Thyroid gland (tissue), 4 donors: ENCODE measurements at regions not wholly inside any gene's neighbourhood (a gene's known extent, or its start where the extent isn't known, plus 50 kb on each side); places are given as distances from the start of the nearest gene placed in this dataset.

ENCODE experiments used
- POLR2A ChIP-seq, 2 donors: fragments of 450-650 bp; IDR thresholded peaks; one replicate each; pipeline ENCODE4 v1.6.1; 2017; ENCODE audit warnings: antibody characterized with exemption in 2 of 2, mild to moderate bottlenecking in 2 of 2, moderate library complexity in 1 of 2
- TF ChIP-seq, protein P1 (sequence below), 6 experiments: fragments of 200-600 bp in 3 of 6; fragments of 450-650 bp in 3 of 6; sonication (generic) in 3 of 6; IDR thresholded peaks; one replicate each; pipeline ENCODE4 v1.5.1; 2016 to 2019; ENCODE audit warnings: antibody characterized with exemption in 6 of 6, mild to moderate bottlenecking in 2 of 6, inconsistent platforms in 1 of 6, moderate library complexity in 1 of 6

DNA sequence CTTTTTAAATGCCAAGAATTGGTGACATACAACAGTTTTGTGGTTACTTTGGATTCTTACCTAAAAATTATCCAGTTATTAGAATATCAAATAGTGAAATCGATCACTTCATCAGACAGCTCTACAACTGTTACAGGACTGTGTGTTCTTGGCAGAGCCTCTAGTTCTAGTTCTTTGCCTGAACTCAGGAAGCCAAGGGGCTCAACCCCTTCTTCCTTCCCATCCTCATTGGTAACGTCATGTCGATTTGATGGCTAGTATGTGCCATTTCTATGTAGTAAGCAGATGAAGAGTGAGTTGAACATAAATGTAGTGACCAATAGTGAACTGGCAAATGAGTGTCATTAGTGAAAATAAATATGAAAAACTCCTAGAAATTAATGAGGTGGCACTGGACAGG is 59.4 kb upstream of the LIMCH1 start:
- TF ChIP-seq, protein P1, sequence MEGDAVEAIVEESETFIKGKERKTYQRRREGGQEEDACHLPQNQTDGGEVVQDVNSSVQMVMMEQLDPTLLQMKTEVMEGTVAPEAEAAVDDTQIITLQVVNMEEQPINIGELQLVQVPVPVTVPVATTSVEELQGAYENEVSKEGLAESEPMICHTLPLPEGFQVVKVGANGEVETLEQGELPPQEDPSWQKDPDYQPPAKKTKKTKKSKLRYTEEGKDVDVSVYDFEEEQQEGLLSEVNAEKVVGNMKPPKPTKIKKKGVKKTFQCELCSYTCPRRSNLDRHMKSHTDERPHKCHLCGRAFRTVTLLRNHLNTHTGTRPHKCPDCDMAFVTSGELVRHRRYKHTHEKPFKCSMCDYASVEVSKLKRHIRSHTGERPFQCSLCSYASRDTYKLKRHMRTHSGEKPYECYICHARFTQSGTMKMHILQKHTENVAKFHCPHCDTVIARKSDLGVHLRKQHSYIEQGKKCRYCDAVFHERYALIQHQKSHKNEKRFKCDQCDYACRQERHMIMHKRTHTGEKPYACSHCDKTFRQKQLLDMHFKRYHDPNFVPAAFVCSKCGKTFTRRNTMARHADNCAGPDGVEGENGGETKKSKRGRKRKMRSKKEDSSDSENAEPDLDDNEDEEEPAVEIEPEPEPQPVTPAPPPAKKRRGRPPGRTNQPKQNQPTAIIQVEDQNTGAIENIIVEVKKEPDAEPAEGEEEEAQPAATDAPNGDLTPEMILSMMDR (IDR thresholded peaks at IDR 0.05), result no peak
- TF ChIP-seq POLR2A (IDR thresholded peaks at IDR 0.05), result no peak
